ENCODE measurements at regions not wholly inside any gene's neighbourhood (a gene's known extent, or its start where the extent isn't known, plus 50 kb on each side); places are given as distances from the start of the nearest gene placed in this dataset.

DNA sequence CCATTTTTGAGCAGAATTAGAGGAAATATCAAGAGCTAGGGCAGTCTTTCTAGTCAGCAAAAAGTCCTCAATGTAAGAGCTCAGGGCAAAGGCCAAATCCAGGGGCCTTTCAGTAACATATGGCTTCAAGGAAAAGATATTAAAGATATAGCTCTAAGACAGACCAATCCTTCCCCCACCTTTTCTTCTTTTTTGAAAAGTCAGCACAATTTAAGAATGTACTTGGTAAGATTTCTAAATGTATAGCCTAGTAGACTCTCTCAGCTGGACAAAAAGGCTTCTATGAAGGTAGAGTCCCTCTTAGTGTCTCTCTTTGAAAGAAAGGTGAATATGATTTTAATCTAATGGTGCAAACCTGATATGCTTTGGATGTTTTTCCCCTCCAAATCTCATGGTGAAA, 515.7 kb downstream of the VRK1 start:
- Histone ChIP-seq H3K27me3 (ENCODE audit: control insufficient read depth, insufficient read depth, low read length, poor library complexity, severe bottlenecking) (no peaks in the 10 kb centered on the region), H3K9ac (ENCODE audit: extremely low read depth, low read length, poor library complexity, severe bottlenecking) (no peak overlapping the region), H3K4me3 (ENCODE audit: low read length) (no peak overlapping the region), H3K4me1 (ENCODE audit: control insufficient read depth, insufficient read depth, low read length) (no peaks in the 10 kb centered on the region), H3K9me3 (ENCODE audit: control insufficient read depth, low read length) (peaks cover 5% of the 10 kb centered on the region), H3K27ac (ENCODE audit: low read depth, low read length) (no peak overlapping the region), H3K36me3 (ENCODE audit: control insufficient read depth, insufficient read depth, low read length) (no peaks in the 10 kb centered on the region)
- Mint-ChIP-seq H3K4me3 (no peak overlapping the region), H3K9me3 (peaks cover 11% of the 10 kb centered on the region), H3K27ac (no peak overlapping the region), H3K27me3 (ENCODE audit: insufficient read depth) (peaks cover 2% of the 10 kb centered on the region), H3K36me3 (ENCODE audit: low read depth) (no peaks in the 10 kb centered on the region), H3K4me1 (no peaks in the 10 kb centered on the region)
- DNase-seq, result no peak
- TF ChIP-seq, protein P1, sequence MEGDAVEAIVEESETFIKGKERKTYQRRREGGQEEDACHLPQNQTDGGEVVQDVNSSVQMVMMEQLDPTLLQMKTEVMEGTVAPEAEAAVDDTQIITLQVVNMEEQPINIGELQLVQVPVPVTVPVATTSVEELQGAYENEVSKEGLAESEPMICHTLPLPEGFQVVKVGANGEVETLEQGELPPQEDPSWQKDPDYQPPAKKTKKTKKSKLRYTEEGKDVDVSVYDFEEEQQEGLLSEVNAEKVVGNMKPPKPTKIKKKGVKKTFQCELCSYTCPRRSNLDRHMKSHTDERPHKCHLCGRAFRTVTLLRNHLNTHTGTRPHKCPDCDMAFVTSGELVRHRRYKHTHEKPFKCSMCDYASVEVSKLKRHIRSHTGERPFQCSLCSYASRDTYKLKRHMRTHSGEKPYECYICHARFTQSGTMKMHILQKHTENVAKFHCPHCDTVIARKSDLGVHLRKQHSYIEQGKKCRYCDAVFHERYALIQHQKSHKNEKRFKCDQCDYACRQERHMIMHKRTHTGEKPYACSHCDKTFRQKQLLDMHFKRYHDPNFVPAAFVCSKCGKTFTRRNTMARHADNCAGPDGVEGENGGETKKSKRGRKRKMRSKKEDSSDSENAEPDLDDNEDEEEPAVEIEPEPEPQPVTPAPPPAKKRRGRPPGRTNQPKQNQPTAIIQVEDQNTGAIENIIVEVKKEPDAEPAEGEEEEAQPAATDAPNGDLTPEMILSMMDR (conservative IDR thresholded peaks at IDR 0.05), result no peak

DNA sequence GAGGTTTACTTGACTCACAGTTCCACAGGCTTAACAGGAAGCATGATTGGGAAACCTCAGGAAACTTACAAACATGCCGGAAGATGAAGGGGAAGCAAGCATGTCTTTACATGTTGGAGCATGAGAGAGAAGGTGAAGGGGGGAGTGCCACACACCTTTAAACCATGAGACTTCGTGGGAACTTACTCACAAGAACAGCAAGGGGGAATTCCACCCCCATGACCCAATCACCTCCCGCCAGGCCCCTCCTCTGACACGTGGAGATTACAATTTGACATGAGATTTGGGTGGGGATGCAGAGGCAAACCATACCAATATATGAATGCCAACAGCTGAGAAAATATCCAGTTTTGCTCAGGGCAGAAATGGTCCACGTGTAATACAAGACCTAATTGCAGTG, 518.6 kb downstream of the VRK1 start:
- Mint-ChIP-seq H3K4me1 (no peaks in the 10 kb centered on the region), H3K36me3 (ENCODE audit: low read depth) (no peaks in the 10 kb centered on the region), H3K9me3 (peaks cover 11% of the 10 kb centered on the region), H3K4me3 (no peak overlapping the region), H3K27ac (no peak overlapping the region), H3K27me3 (ENCODE audit: insufficient read depth) (peaks cover 2% of the 10 kb centered on the region)
- H3K36me3 ChIP-seq (ENCODE audit: control insufficient read depth, insufficient read depth, low read length), result no peaks in the 10 kb centered on the region
- 72 to 78% methylated on average over 1 to 5 of the region's 5 CpGs for WGBS, 2 experiments (ENCODE audit: insufficient coverage in 1 of 2, insufficient read length in 1 of 2)
- peaks cover 5% of the 10 kb centered on the region for H3K9me3 ChIP-seq (ENCODE audit: control insufficient read depth, low read length)
- H3K4me3 ChIP-seq (ENCODE audit: low read length), result no peak overlapping the region
- TF ChIP-seq, protein P1 (conservative IDR thresholded peaks at IDR 0.05), result no peak
- no peaks in the 10 kb centered on the region for H3K4me1 ChIP-seq (ENCODE audit: control insufficient read depth, insufficient read depth, low read length)
- no peak overlapping the region for H3K27ac ChIP-seq (ENCODE audit: low read depth, low read length)
- no peak overlapping the region for H3K9ac ChIP-seq (ENCODE audit: extremely low read depth, low read length, poor library complexity, severe bottlenecking)
- H3K27me3 ChIP-seq (ENCODE audit: control insufficient read depth, insufficient read depth, low read length, poor library complexity, severe bottlenecking), result no peaks in the 10 kb centered on the region
- DNase-seq, result no peak

- no peak overlapping the region for H3K27ac ChIP-seq (ENCODE audit: low read depth, low read length)
- H3K4me1 ChIP-seq (ENCODE audit: control insufficient read depth, insufficient read depth, low read length), result no peaks in the 10 kb centered on the region
- peaks cover under 1% of the 10 kb centered on the region for H3K27me3 Mint-ChIP-seq (ENCODE audit: insufficient read depth)
- DNase-seq, result no peak
- peaks cover 4% of the 10 kb centered on the region for H3K9me3 ChIP-seq (ENCODE audit: control insufficient read depth, low read length)
- H3K4me3 ChIP-seq (ENCODE audit: low read length), result no peak overlapping the region
- H3K36me3 Mint-ChIP-seq (ENCODE audit: low read depth), result no peaks in the 10 kb centered on the region
- no peak overlapping the region for H3K4me3 Mint-ChIP-seq
- TF ChIP-seq, protein P1 (conservative IDR thresholded peaks at IDR 0.05), result no peak
- WGBS, 2 experiments (ENCODE audit: insufficient coverage in 1 of 2, insufficient read length in 1 of 2), result 91 to 100% methylated on average over 1 to 2 of the region's 2 CpGs
- H3K9me3 Mint-ChIP-seq, result peaks cover 7% of the 10 kb centered on the region
- no peaks in the 10 kb centered on the region for H3K27me3 ChIP-seq (ENCODE audit: control insufficient read depth, insufficient read depth, low read length, poor library complexity, severe bottlenecking)
- no peaks in the 10 kb centered on the region for H3K36me3 ChIP-seq (ENCODE audit: control insufficient read depth, insufficient read depth, low read length)
- no peak overlapping the region for H3K27ac Mint-ChIP-seq
- H3K4me1 Mint-ChIP-seq, result no peaks in the 10 kb centered on the region
- no peak overlapping the region for H3K9ac ChIP-seq (ENCODE audit: extremely low read depth, low read length, poor library complexity, severe bottlenecking)
Observed at GRCh38 chr14:97318380-97318779, 521.2 kb downstream of the VRK1 start.

Data from endodermal cell (in vitro differentiated cells).